Parathyroid adenoma (tissue), 2 donors: ENCODE measurements at regions not wholly inside any gene's neighbourhood (a gene's known extent, or its start where the extent isn't known, plus 50 kb on each side); places are given as distances from the start of the nearest gene placed in this dataset.

Experiments
- H2AFZ ChIP-seq: fragments of 300-600 bp; sonication (generic); one replicate; pipeline ENCODE4 v1.7.0; 2017; ENCODE audit warnings: antibody characterized with exemption, mild to moderate bottlenecking
- H3K27ac ChIP-seq: fragments of 300-600 bp; sonication (generic); one replicate; pipeline ENCODE4 v1.7.0; 2017
- H3K27me3 ChIP-seq: fragments of 300-600 bp; sonication (generic); one replicate; pipeline ENCODE4 v1.7.0; 2017; ENCODE audit warnings: low read length; ENCODE audit not compliant: control insufficient read depth, insufficient read depth
- H3K36me3 ChIP-seq: fragments of 300-600 bp; sonication (generic); one replicate; pipeline ENCODE4 v1.7.0; 2017; ENCODE audit warnings: low read length; ENCODE audit not compliant: control insufficient read depth, insufficient read depth
- H3K4me1 ChIP-seq: fragments of 300-600 bp; sonication (generic); one replicate; pipeline ENCODE4 v1.7.0; 2017; ENCODE audit warnings: control low read depth
- H3K4me2 ChIP-seq: fragments of 300-600 bp; sonication (generic); one replicate; pipeline ENCODE4 v1.7.0; 2017; ENCODE audit warnings: low read length
- H3K4me3 ChIP-seq: fragments of 300-600 bp; sonication (generic); one replicate; pipeline ENCODE4 v1.7.0; 2017; ENCODE audit warnings: low read depth, low read length
- H3K79me2 ChIP-seq: fragments of 300-600 bp; sonication (generic); one replicate; pipeline ENCODE4 v1.7.0; 2017; ENCODE audit warnings: control low read depth
- H3K9ac ChIP-seq: fragments of 300-600 bp; sonication (generic); one replicate; pipeline ENCODE4 v1.7.0; 2017; ENCODE audit warnings: mild to moderate bottlenecking
- H3K9me3 ChIP-seq: fragments of 300-600 bp; sonication (generic); one replicate; pipeline ENCODE4 v1.7.0; 2017; ENCODE audit warnings: low read length; ENCODE audit not compliant: control insufficient read depth
- TF ChIP-seq, protein P1 (sequence below): fragments of 300-600 bp; sonication (generic); IDR thresholded peaks from one replicate; pipeline ENCODE4 v1.7.0; 2017; ENCODE audit warnings: antibody characterized with exemption, mild to moderate bottlenecking
- donor health status: primary hyperparathyroidism.

DNA sequence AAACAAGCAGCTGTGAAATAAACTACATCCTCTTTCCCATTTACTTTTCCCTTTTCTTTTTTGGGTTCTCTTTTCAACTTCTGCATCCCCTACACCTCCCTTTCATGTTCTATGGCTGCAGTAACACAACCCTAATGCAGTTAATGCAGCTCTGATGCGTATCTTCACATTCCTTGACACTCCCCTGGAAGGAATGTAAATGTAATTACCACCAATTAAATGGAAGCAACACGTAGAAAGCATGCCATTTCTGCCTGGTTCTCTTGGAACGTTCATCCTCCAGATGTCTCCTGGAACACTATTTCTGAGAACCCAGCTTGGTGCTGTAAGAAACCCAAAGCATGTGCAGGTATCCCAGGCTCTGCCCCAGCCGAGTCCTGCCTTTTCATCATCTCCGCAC is 166.8 kb upstream of the FREM2 start:
- Histone ChIP-seq H3K36me3 (no peaks in the 10 kb centered on the region), H3K4me2 (no peak overlapping the region), H3K27me3 (no peaks in the 10 kb centered on the region), H3K4me1 (no peaks in the 10 kb centered on the region), H3K4me3 (no peak overlapping the region), H3K27ac (no peak overlapping the region), H3K79me2 (no peaks in the 10 kb centered on the region), H3K9ac (no peak overlapping the region), H3K9me3 (no peaks in the 10 kb centered on the region), H2AFZ (no peak overlapping the region)
- TF ChIP-seq, protein P1, sequence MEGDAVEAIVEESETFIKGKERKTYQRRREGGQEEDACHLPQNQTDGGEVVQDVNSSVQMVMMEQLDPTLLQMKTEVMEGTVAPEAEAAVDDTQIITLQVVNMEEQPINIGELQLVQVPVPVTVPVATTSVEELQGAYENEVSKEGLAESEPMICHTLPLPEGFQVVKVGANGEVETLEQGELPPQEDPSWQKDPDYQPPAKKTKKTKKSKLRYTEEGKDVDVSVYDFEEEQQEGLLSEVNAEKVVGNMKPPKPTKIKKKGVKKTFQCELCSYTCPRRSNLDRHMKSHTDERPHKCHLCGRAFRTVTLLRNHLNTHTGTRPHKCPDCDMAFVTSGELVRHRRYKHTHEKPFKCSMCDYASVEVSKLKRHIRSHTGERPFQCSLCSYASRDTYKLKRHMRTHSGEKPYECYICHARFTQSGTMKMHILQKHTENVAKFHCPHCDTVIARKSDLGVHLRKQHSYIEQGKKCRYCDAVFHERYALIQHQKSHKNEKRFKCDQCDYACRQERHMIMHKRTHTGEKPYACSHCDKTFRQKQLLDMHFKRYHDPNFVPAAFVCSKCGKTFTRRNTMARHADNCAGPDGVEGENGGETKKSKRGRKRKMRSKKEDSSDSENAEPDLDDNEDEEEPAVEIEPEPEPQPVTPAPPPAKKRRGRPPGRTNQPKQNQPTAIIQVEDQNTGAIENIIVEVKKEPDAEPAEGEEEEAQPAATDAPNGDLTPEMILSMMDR, result no peak

DNA sequence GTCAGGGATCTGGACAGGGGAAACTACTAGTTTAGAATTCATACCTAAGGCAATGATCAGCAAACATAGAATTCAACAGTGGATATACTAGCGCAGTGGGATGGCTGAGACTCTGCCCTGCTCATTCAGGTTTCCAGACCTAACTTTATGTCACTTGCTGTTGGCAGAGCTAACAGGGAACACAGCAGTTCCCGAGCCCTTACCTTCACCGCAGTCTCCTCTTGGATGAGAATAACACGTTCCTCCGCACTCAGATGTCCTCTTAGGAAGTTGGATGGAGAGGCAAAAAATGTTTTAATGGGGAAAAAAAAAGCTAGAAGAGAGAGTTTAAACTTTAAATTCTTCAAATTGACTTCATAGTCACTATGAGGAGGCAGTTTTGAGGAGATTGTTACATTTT is 159.7 kb upstream of the FREM2 start:
- TF ChIP-seq, protein P1, result no peak
- no peak overlapping the region for H3K4me3 ChIP-seq
- H3K4me1 ChIP-seq, result no peaks in the 10 kb centered on the region
- no peak overlapping the region for H3K9ac ChIP-seq
- no peaks in the 10 kb centered on the region for H3K36me3 ChIP-seq
- H3K79me2 ChIP-seq, result no peaks in the 10 kb centered on the region
- no peak overlapping the region for H2AFZ ChIP-seq
- H3K27ac ChIP-seq, result no peak overlapping the region
- no peaks in the 10 kb centered on the region for H3K27me3 ChIP-seq
- no peak overlapping the region for H3K4me2 ChIP-seq
- no peaks in the 10 kb centered on the region for H3K9me3 ChIP-seq

DNA sequence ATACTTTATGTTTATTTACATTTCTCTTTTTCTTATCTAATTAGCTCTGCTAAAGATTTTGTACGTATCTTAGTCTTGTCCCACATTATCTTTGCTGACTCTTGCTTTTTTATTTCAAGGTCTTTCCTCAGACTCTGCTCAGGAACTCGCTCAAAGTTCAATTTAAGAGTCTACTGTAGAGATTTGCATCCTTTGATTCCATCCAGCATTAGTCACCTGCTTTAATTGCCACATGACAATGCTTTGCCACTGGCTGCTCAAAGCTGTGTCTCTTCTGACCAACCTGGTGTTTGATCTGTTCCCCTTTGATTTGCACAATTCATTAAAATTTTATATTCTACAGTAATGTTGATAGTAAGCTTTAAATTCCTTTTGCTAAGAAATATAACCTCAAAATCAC is 157.9 kb upstream of the FREM2 start:
- Histone ChIP-seq H3K4me2 (no peak overlapping the region), H3K4me3 (no peak overlapping the region), H2AFZ (no peak overlapping the region), H3K4me1 (no peaks in the 10 kb centered on the region), H3K79me2 (no peaks in the 10 kb centered on the region), H3K36me3 (no peaks in the 10 kb centered on the region), H3K27ac (no peak overlapping the region), H3K27me3 (no peaks in the 10 kb centered on the region), H3K9me3 (no peaks in the 10 kb centered on the region), H3K9ac (no peak overlapping the region)
- TF ChIP-seq, protein P1, result no peak

DNA sequence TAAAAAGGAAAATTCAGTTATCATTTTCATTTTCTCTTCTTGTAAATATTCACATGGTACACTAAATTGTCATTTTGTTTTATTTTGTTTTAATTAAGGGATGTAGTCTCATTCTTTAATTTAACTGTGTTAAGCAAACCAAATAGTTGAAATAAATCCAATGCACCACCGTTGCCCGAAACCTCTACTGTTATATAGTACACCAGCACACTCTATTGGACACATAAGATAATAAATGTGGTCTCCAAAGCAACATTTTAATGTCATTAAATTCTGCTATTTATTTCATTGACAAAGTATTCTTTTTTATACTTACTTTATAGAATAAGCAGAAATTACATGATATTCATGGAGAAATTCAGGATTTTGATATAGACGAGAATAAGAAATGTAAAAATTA is 156.4 kb upstream of the FREM2 start:
- no peaks in the 10 kb centered on the region for H3K79me2 ChIP-seq
- H3K4me3 ChIP-seq, result no peak overlapping the region
- no peak overlapping the region for H2AFZ ChIP-seq
- no peaks in the 10 kb centered on the region for H3K27me3 ChIP-seq
- H3K36me3 ChIP-seq, result no peaks in the 10 kb centered on the region
- no peak overlapping the region for H3K9ac ChIP-seq
- H3K9me3 ChIP-seq, result no peaks in the 10 kb centered on the region
- H3K27ac ChIP-seq, result no peak overlapping the region
- TF ChIP-seq, protein P1, result peak; percentile 5
- H3K4me1 ChIP-seq, result no peaks in the 10 kb centered on the region
- H3K4me2 ChIP-seq, result no peak overlapping the region

DNA sequence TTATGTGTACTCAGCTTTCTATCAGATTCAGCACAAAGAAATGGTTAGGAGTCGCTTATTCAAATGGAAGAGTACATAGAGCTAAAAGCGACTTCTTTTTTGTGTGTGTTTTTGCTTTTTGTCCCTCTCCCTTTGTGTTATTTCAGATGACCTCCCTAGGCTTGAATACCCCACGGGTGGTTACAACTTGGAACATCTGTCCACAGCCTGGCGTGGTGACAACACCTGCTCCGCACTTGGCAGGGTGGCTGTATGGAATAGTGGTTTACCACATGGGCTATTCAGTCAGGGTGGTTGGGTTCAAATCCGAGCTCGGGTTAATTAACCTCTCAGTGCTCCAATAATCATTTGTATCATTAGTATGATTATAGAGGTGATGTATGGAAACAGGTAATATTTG is 151.6 kb upstream of the FREM2 start:
- Histone ChIP-seq H3K9ac (no peak overlapping the region), H3K79me2 (no peaks in the 10 kb centered on the region), H3K27me3 (no peaks in the 10 kb centered on the region), H3K9me3 (no peaks in the 10 kb centered on the region), H3K36me3 (no peaks in the 10 kb centered on the region), H3K4me2 (no peak overlapping the region), H3K27ac (no peak overlapping the region), H2AFZ (no peak overlapping the region), H3K4me3 (no peak overlapping the region), H3K4me1 (no peaks in the 10 kb centered on the region)
- TF ChIP-seq, protein P1, result no peak
